Transverse colon (tissue), 4 donors: ENCODE measurements at regions not wholly inside any gene's neighbourhood (a gene's known extent, or its start where the extent isn't known, plus 50 kb on each side); places are given as distances from the start of the nearest gene placed in this dataset.
A peak's percentile ranks its signal among the peaks of the same experiment; 100 is the strongest.
"Not testable (repeated sequence)": the region's sequence is repeated elsewhere in the genome, so short reads cannot be mapped to it uniquely, and the experiment has no call there.

Source experiments
- DNase-seq: peaks from one replicate; pipeline ENCODE4 v3.0.0-alpha.2; 2019
- H3K27ac ChIP-seq, 4 donors: fragments of 200-600 bp; sonication (generic); 2 replicates each; pipeline ENCODE4 v1.5.1; 2016 to 2018; ENCODE audit warnings: inconsistent platforms in 4 of 4
- H3K27me3 ChIP-seq: fragments of 200-600 bp; sonication (generic); 2 replicates; pipeline ENCODE4 v1.5.1; 2017; ENCODE audit warnings: inconsistent platforms
- H3K36me3 ChIP-seq, 4 donors: fragments of 200-600 bp; sonication (generic); 2 replicates each; pipeline ENCODE4 v1.5.1; 2017 to 2019; ENCODE audit warnings: inconsistent platforms in 4 of 4
- H3K4me1 ChIP-seq, 4 donors: fragments of 200-600 bp; sonication (generic); 2 replicates each; pipeline ENCODE4 v1.5.1; 2017 to 2020; ENCODE audit warnings: inconsistent platforms in 4 of 4
- H3K4me3 ChIP-seq, 4 donors: fragments of 200-600 bp; sonication (generic); 1 replicate in 1 of 4; 2 replicates in 3 of 4; pipeline versions ENCODE4 v1.5.1 to v1.6.1; 2017 to 2019; ENCODE audit warnings: inconsistent platforms in 4 of 4
- H3K9me3 ChIP-seq, 2 donors: fragments of 200-600 bp; sonication (generic); 2 replicates each; pipeline ENCODE4 v1.5.1; 2017 to 2019; ENCODE audit warnings: inconsistent platforms in 2 of 2
- EP300 ChIP-seq: sonication (generic); formaldehyde crosslinking; IDR thresholded peaks from one replicate; pipeline ENCODE4 v1.6.1; 2017; ENCODE audit warnings: antibody characterized with exemption, low read depth
- POLR2A ChIP-seq: fragments of 450-650 bp; IDR thresholded peaks from one replicate; pipeline ENCODE4 v1.6.1; 2016; ENCODE audit warnings: antibody characterized with exemption, mild to moderate bottlenecking, moderate library complexity
- POLR2AphosphoS5 ChIP-seq, 3 donors: sonication (generic); formaldehyde crosslinking; IDR thresholded peaks; one replicate each; pipeline ENCODE4 v1.6.1; 2016; ENCODE audit warnings: antibody characterized with exemption in 3 of 3
- WGBS, 2 donors: methylation state at CpG; one replicate each; pipeline ENCODE4 v1.1.5; 2018; ENCODE audit warnings: low coverage in 1 of 2; 5-methylcytosine and 5-hydroxymethylcytosine counted together
- in situ Hi-C, 4 donors: fragments of 200-750 bp; cut with MboI; loops; one replicate each; pipeline versions ENCODE4 v1.15.0 to v1.15.1; 2017; ENCODE audit warnings: low sequenced_read_pairs in 3 of 4, low pct_ligation_motif_present in 1 of 4, low pct_unique_long_range_greater_than_20kb in 1 of 4
- intact Hi-C: fragments of 100-400 bp; cut with DNase I; formaldehyde crosslinking; loops from one replicate; pipeline ENCODE4 v1.15.1; 2023; ENCODE audit warnings: low total_unique reads
- TF ChIP-seq, protein P1 (sequence below), 5 experiments: fragments of 200-600 bp in 3 of 5; fragments of 450-650 bp in 2 of 5; sonication (generic) in 3 of 5; IDR thresholded peaks; 1 replicate in 2 of 5; 2 replicates in 3 of 5; pipeline ENCODE4 v1.5.1; 2016 to 2017; ENCODE audit warnings: antibody characterized with exemption in 5 of 5, inconsistent platforms in 3 of 5, mild to moderate bottlenecking in 2 of 5, moderate library complexity in 1 of 5

DNA sequence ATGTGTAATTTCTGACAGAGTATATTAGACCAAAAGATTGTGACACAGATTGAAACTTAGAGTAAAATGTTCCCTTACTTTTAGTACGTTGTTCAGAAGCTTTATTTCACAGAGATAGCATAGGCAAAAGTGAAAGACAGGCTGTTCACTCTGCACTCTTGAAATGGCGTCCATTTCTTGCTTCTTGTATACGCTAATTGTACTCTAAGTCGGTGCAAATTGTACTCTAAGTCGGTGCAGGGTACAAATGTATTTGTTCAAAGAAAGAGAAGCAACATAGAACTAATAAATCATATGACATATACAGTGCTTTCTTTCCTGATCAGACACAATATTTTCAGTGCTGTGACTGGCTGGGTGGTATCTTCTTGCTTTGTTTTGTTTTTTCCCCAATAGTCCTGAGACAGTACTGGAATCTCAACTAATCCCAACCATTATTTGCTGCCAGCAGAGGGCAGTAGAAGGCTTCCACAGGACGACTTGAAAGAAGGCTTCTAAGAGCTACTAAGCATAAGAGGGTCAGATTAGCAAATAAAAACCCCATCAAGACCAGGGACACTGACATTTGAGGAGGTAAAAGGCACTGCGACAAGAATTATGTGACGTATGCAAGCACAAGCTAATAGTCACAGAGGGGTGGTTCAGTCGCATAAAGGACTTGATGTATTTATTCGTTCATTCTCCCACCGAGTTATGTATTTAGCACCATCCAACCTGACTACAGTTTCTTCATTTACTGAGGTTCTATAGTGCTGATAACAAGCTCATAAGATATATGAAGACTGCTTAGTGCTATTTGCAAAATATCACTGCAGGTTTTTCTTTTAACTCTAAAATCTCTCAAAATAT is 831.8 kb downstream of the TAF11L14 start:
- intact Hi-C loops: no loop called here
- no peak overlapping the region for H3K4me3 ChIP-seq
- no peaks in the 10 kb centered on the region for H3K4me1 ChIP-seq
- no peaks in the 10 kb centered on the region for H3K9me3 ChIP-seq
- H3K27me3 ChIP-seq: no peaks in the 10 kb centered on the region
- no peak for TF ChIP-seq POLR2A
- TF ChIP-seq POLR2AphosphoS5 (IDR thresholded peaks at IDR 0.05): no peak
- no peak for TF ChIP-seq EP300
- TF ChIP-seq, protein P1, sequence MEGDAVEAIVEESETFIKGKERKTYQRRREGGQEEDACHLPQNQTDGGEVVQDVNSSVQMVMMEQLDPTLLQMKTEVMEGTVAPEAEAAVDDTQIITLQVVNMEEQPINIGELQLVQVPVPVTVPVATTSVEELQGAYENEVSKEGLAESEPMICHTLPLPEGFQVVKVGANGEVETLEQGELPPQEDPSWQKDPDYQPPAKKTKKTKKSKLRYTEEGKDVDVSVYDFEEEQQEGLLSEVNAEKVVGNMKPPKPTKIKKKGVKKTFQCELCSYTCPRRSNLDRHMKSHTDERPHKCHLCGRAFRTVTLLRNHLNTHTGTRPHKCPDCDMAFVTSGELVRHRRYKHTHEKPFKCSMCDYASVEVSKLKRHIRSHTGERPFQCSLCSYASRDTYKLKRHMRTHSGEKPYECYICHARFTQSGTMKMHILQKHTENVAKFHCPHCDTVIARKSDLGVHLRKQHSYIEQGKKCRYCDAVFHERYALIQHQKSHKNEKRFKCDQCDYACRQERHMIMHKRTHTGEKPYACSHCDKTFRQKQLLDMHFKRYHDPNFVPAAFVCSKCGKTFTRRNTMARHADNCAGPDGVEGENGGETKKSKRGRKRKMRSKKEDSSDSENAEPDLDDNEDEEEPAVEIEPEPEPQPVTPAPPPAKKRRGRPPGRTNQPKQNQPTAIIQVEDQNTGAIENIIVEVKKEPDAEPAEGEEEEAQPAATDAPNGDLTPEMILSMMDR (IDR thresholded peaks at IDR 0.05): peak; percentile 52 to 64 (median 62)
- in situ Hi-C loops: no loop called here
- no peaks in the 10 kb centered on the region for H3K36me3 ChIP-seq
- H3K27ac ChIP-seq: no peak overlapping the region
- 63 to 64% methylated on average over 11 of the region's 11 CpGs for WGBS, 2 donors
- DNase-seq: peak; percentile 52

DNA sequence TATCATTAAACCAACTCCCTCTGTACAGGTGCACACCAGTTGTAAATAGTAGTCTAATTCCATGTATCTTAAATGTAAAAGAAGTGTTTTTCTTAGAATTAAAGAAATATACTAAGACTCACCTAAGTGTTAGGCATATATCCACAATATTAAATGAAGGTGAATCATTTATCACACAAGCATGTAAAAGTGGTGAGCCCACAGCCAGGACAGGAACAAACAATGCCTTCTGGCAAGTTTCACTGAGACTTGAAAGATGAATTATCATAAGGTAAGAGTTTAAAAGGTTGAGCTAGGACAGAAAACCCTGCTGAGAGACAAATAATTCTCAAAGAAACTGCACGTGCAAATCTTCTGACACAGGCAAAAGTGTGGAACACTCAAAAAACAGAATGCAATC is 832.5 kb downstream of the TAF11L14 start:
- Histone ChIP-seq H3K36me3 (no peaks in the 10 kb centered on the region), H3K4me1 (no peaks in the 10 kb centered on the region), H3K27me3 (no peaks in the 10 kb centered on the region), H3K4me3 (no peak overlapping the region), H3K27ac (no peak overlapping the region), H3K9me3 (no peaks in the 10 kb centered on the region)
- in situ Hi-C loops (no loop called here), intact Hi-C loops (no loop called here)
- TF ChIP-seq POLR2AphosphoS5 (IDR thresholded peaks at IDR 0.05) (no peak), EP300 (no peak), POLR2A (no peak)
- TF ChIP-seq, protein P1 (IDR thresholded peaks at IDR 0.05): no peak
- WGBS, 2 donors: 33 to 48% methylated on average over 1 of the region's 1 CpG
- DNase-seq: no peak

DNA sequence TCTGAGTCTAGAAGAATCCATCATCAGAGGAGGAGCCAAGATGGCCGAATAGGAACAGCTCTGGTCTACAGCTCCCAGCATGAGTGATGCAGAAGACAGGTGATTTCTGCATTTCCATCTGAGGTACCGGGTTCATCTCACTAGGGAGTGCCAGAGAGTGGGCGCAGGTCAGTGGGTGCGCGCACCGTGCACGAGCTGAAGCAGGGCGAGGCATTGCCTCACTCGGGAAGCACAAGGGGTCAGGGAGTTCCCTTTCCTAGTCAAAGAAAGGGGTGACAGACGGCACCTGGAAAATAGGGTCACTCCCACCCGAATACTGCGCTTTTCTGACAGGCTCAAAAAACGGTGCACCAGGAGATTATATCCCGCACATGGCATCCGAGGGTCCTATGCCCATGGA is 837.5 kb downstream of the TAF11L14 start:
- H3K9me3 ChIP-seq, H3K4me3 ChIP-seq, intact Hi-C loops, H3K27me3 ChIP-seq, DNase-seq, H3K27ac ChIP-seq, H3K4me1 ChIP-seq, in situ Hi-C loops, H3K36me3 ChIP-seq: not testable (repeated sequence)
- WGBS, 2 donors: 71 to 90% methylated on average over 1 to 15 of the region's 15 CpGs

DNA sequence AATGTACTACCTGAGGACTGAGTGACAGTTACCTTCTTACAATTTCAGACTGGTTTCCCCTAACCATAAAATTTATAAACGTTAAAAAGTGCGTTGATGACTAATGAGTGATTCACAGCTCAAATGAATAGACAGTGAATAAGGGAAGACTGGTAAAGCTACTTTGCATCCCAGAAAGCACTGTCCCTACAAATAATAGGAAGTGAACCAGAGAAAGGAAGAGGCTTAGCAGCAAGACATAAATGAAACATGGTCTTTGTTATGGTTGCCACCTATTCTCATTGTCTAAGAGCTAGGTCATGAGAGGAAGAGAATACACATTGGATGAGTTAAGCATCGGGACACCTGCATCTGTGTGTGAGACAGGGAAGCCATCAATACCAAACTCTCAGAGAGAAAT is 849.2 kb downstream of the TAF11L14 start:
- intact Hi-C loops (no loop called here), in situ Hi-C loops (no loop called here)
- Histone ChIP-seq H3K36me3 (no peaks in the 10 kb centered on the region), H3K4me3 (no peak overlapping the region), H3K27ac (no peak overlapping the region), H3K27me3 (no peaks in the 10 kb centered on the region), H3K9me3 (no peaks in the 10 kb centered on the region), H3K4me1 (no peaks in the 10 kb centered on the region)
- WGBS, 2 donors: 29 to 36% methylated on average over 3 of the region's 3 CpGs
- DNase-seq: no peak
- no peak for TF ChIP-seq POLR2A
- TF ChIP-seq, protein P1 (IDR thresholded peaks at IDR 0.05): no peak
- no peak for TF ChIP-seq POLR2AphosphoS5 (IDR thresholded peaks at IDR 0.05)
- no peak for TF ChIP-seq EP300
